GM23338 (cell line): ENCODE measurements at regions not wholly inside any gene's neighbourhood (a gene's known extent, or its start where the extent isn't known, plus 50 kb on each side); places are given as distances from the start of the nearest gene placed in this dataset.

Experiments used
- ATAC-seq: fragments of 200-7000 bp; cut with Tn5 transposase; 3 replicates; pipeline ENCODE4 v1.9.1; 2020
- DNase-seq: peaks from one replicate; pipeline ENCODE4 v3.0.0-alpha.2; 2015; ENCODE audit warnings: low spot score
- H2AFZ ChIP-seq: fragments of 200-600 bp; sonication (generic); 2 replicates; pipeline ENCODE4 v1.8.0; 2016; ENCODE audit warnings: antibody characterized with exemption, mild to moderate bottlenecking, moderate library complexity
- H3F3A ChIP-seq: fragments of 200-600 bp; sonication (generic); replicated peaks from 2 replicates; pipeline ENCODE4 v1.8.0; 2017; ENCODE audit warnings: antibody characterized with exemption, mixed run types, low read depth
- H3K27ac ChIP-seq: fragments of 200-600 bp; sonication (generic); 2 replicates; pipeline ENCODE4 v1.6.1; 2016; ENCODE audit warnings: low read depth
- H3K27me3 ChIP-seq: fragments of 200-600 bp; sonication (generic); 2 replicates; pipeline ENCODE4 v1.8.0; 2016; ENCODE audit warnings: mild to moderate bottlenecking, mixed run types, moderate library complexity; ENCODE audit not compliant: insufficient read depth
- H3K36me3 ChIP-seq: fragments of 200-600 bp; sonication (generic); 2 replicates; pipeline ENCODE4 v1.8.0; 2016; ENCODE audit warnings: mild to moderate bottlenecking; ENCODE audit not compliant: insufficient read depth
- H3K4me1 ChIP-seq: fragments of 200-600 bp; sonication (generic); 2 replicates; pipeline ENCODE4 v1.8.0; 2016; ENCODE audit warnings: mild to moderate bottlenecking, moderate library complexity; ENCODE audit not compliant: insufficient read depth
- H3K4me2 ChIP-seq: fragments of 200-600 bp; sonication (generic); 2 replicates; pipeline ENCODE4 v1.7.1; 2017; ENCODE audit warnings: mixed run types
- H3K4me3 ChIP-seq: fragments of 200-600 bp; sonication (generic); 2 replicates; pipeline ENCODE4 v1.6.1; 2016; ENCODE audit warnings: mixed run types
- H3K79me2 ChIP-seq: fragments of 200-600 bp; sonication (generic); replicated peaks from 2 replicates; pipeline ENCODE4 v1.8.0; 2017; ENCODE audit warnings: mild to moderate bottlenecking; ENCODE audit not compliant: insufficient read depth
- H3K9me2 ChIP-seq: fragments of 200-600 bp; sonication (generic); 2 replicates; pipeline ENCODE4 v1.8.0; 2017; ENCODE audit not compliant: insufficient read depth
- H4K20me1 ChIP-seq: fragments of 200-600 bp; sonication (generic); replicated peaks from 2 replicates; pipeline ENCODE4 v1.8.0; 2017; ENCODE audit warnings: mild to moderate bottlenecking; ENCODE audit not compliant: insufficient read depth
- H3K27ac Mint-ChIP-seq: 2 replicates; pipeline ENCODE4 v1.8.0; 2020; ENCODE audit warnings: inconsistent platforms, mild to moderate bottlenecking, moderate library complexity, mixed read lengths
- H3K27me3 Mint-ChIP-seq: 3 replicates; pipeline ENCODE4 v1.8.0; 2022; ENCODE audit warnings: low read depth, mild to moderate bottlenecking, moderate library complexity, mixed read lengths, inconsistent platforms; ENCODE audit not compliant: insufficient read depth, poor library complexity
- H3K36me3 Mint-ChIP-seq: 3 replicates; pipeline ENCODE4 v1.8.0; 2021; ENCODE audit warnings: low read depth, mild to moderate bottlenecking, inconsistent platforms, moderate library complexity, mixed read lengths
- H3K4me1 Mint-ChIP-seq: 3 replicates; pipeline ENCODE4 v1.8.0; 2020; ENCODE audit warnings: mild to moderate bottlenecking, inconsistent platforms, mixed read lengths
- H3K4me3 Mint-ChIP-seq: 3 replicates; pipeline ENCODE4 v1.8.0; 2021; ENCODE audit warnings: moderate library complexity, mild to moderate bottlenecking, inconsistent platforms, mixed read lengths
- H3K9me3 Mint-ChIP-seq: 3 replicates; pipeline ENCODE4 v1.8.0; 2020; ENCODE audit warnings: moderate library complexity, mild to moderate bottlenecking, inconsistent platforms, mixed read lengths
- CREB1 ChIP-seq: fragments of 250-450 bp; sonication (Bioruptor Pico); IDR thresholded peaks from 2 replicates; pipeline ENCODE4 v1.5.0; 2020; ENCODE audit warnings: low read depth, mild to moderate bottlenecking, moderate library complexity
- CTCF ChIP-seq, 2 experiments: fragments of 200-600 bp in 1 of 2; sonication (generic) in 1 of 2; conservative IDR thresholded peaks; 2 replicates each; pipeline versions ENCODE4 v1.5.1 to v1.6.1; 2016 to 2017; ENCODE audit warnings: antibody characterized with exemption in 2 of 2, low read depth in 2 of 2, mild to moderate bottlenecking in 2 of 2, moderate library complexity in 1 of 2
- ETS1 ChIP-seq: IDR thresholded peaks from 2 replicates; pipeline ENCODE4 v1.6.1; 2016; ENCODE audit warnings: antibody characterized with exemption
- EZH2 ChIP-seq: fragments of 200-600 bp; sonication (generic); IDR thresholded peaks from one replicate; pipeline ENCODE4 v1.8.0; 2017; ENCODE audit warnings: antibody characterized with exemption, mild to moderate bottlenecking, low read depth; ENCODE audit not compliant: unreplicated experiment
- EZH2phosphoT487 ChIP-seq: fragments of 200-600 bp; sonication (generic); IDR thresholded peaks from one replicate; pipeline ENCODE4 v1.8.1; 2018; ENCODE audit warnings: antibody characterized with exemption; ENCODE audit not compliant: unreplicated experiment
- JUNB ChIP-seq: IDR thresholded peaks from one replicate; pipeline ENCODE4 v1.6.1; 2016; ENCODE audit warnings: antibody characterized with exemption; ENCODE audit not compliant: unreplicated experiment
- NANOG ChIP-seq: IDR thresholded peaks from 2 replicates; pipeline ENCODE4 v1.6.1; 2016; ENCODE audit warnings: antibody characterized with exemption, borderline replicate concordance
- POLR2AphosphoS5 ChIP-seq: IDR thresholded peaks from 2 replicates; pipeline ENCODE4 v1.6.1; 2016; ENCODE audit warnings: antibody characterized with exemption, low read depth
- REST ChIP-seq: IDR thresholded peaks from one replicate; pipeline ENCODE4 v1.6.1; 2018; ENCODE audit warnings: antibody characterized with exemption; ENCODE audit not compliant: unreplicated experiment
- STAT1 ChIP-seq: IDR thresholded peaks from one replicate; pipeline ENCODE4 v1.6.1; 2016; ENCODE audit warnings: antibody characterized with exemption; ENCODE audit not compliant: unreplicated experiment
- ZNF114 ChIP-seq: fragments of 250-450 bp; sonication (Bioruptor Pico); IDR thresholded peaks from 2 replicates; pipeline ENCODE4 v1.5.0; 2020; ENCODE audit warnings: mild to moderate bottlenecking, moderate library complexity
- ZNF331 ChIP-seq: fragments of 250-450 bp; sonication (Bioruptor Pico); IDR thresholded peaks from 2 replicates; pipeline ENCODE4 v1.5.0; 2020; ENCODE audit warnings: low read depth, mild to moderate bottlenecking, moderate library complexity
- ZNF462 ChIP-seq: fragments of 250-450 bp; sonication (Bioruptor Pico); IDR thresholded peaks from 2 replicates; pipeline ENCODE4 v1.5.0; 2020; ENCODE audit warnings: mild to moderate bottlenecking, moderate library complexity

GRCh38 chr2:236956031-236956618, 129.6 kb upstream of the COPS8 start:
- Histone ChIP-seq H3K4me1 (no peaks in the 10 kb centered on the region), H2AFZ (no peak overlapping the region), H3K27ac (no peak overlapping the region), H3F3A (no peaks in the 10 kb centered on the region), H3K4me3 (no peak overlapping the region), H4K20me1 (no peaks in the 10 kb centered on the region), H3K4me2 (no peak overlapping the region), H3K9me2 (peaks cover 18% of the 10 kb centered on the region), H3K27me3 (no peaks in the 10 kb centered on the region), H3K79me2 (no peaks in the 10 kb centered on the region), H3K36me3 (no peaks in the 10 kb centered on the region)
- no peaks in the 10 kb centered on the region for H3K27me3 Mint-ChIP-seq
- no peak overlapping the region for H3K4me3 Mint-ChIP-seq
- peaks cover 11% of the 10 kb centered on the region for H3K9me3 Mint-ChIP-seq
- peaks cover 9% of the 10 kb centered on the region; the same call in 2 of the 3 replicates for H3K36me3 Mint-ChIP-seq
- H3K4me1 Mint-ChIP-seq = no peaks in the 10 kb centered on the region
- no peak for ATAC-seq
- DNase-seq = no peak
- no peak overlapping the region for H3K27ac Mint-ChIP-seq
- TF ChIP-seq EZH2phosphoT487 (no peak), POLR2AphosphoS5 (no peak), ETS1 (no peak), ZNF331 (no peak), JUNB (no peak), REST (no peak), NANOG (no peak), CTCF (conservative IDR thresholded peaks at IDR 0.05; ENCODE audit: low read depth in 2 of 2) (no peak), EZH2 (no peak), STAT1 (no peak), ZNF462 (no peak), ZNF114 (CRISPR knock-in tag) (no peak), CREB1 (CRISPR knock-in tag) (no peak)
